ENCODE measurements at regions not wholly inside any gene's neighbourhood (a gene's known extent, or its start where the extent isn't known, plus 50 kb on each side); places are given as distances from the start of the nearest gene placed in this dataset.

DNA sequence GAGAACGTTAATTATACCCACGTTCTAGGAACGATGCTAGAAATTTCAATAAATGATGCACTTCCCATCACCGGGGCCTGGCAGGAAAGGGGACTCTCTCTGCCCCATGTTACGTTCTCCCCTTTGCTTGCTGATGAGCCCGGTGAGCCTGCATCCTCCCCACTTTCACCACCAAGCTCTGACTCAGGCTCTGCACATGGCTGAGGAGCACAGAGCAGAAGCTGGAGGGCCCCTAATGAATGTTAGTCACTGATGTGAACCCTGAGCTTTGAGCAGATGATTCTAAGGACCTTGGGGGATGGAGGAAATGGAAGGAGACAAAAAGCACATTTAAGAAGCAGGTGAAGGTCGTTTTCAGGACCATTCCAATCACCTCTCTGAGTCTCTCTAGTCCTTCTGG, 468.2 kb upstream of the ARID1B start:
- Mint-ChIP-seq H3K4me3 (no peak overlapping the region), H3K9me3 (peaks cover 5% of the 10 kb centered on the region; the same call in 1 of the 2 replicates), H3K4me1 (ENCODE audit: low read depth) (no peaks in the 10 kb centered on the region), H3K27ac (no peak overlapping the region), H3K36me3 (ENCODE audit: low read depth) (no peaks in the 10 kb centered on the region), H3K27me3 (ENCODE audit: insufficient read depth) (peaks cover under 1% of the 10 kb centered on the region)
- DNase-seq, result no peak
- TF ChIP-seq, protein P1, sequence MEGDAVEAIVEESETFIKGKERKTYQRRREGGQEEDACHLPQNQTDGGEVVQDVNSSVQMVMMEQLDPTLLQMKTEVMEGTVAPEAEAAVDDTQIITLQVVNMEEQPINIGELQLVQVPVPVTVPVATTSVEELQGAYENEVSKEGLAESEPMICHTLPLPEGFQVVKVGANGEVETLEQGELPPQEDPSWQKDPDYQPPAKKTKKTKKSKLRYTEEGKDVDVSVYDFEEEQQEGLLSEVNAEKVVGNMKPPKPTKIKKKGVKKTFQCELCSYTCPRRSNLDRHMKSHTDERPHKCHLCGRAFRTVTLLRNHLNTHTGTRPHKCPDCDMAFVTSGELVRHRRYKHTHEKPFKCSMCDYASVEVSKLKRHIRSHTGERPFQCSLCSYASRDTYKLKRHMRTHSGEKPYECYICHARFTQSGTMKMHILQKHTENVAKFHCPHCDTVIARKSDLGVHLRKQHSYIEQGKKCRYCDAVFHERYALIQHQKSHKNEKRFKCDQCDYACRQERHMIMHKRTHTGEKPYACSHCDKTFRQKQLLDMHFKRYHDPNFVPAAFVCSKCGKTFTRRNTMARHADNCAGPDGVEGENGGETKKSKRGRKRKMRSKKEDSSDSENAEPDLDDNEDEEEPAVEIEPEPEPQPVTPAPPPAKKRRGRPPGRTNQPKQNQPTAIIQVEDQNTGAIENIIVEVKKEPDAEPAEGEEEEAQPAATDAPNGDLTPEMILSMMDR (IDR thresholded peaks at IDR 0.05), result no peak

DNA sequence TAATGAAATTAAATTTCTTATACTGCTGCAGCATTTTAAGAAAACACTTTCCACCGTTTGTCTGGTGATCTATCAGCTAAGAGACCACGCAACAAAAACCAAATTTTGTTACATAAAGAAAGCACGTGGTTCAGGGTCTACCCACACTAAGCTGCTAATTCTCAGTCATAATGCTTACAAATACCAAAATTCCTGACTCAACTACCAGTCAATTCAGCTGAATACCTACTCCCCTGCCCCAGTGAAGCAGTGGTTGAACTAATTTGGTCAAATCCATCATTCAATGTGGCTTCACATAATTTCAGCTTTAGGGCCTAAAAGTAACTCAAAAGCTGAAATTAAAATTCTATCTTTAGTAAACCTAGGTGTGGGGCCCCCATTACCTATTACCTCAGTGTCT, 468.6 kb upstream of the ARID1B start:
- Mint-ChIP-seq H3K36me3 (ENCODE audit: low read depth) (no peaks in the 10 kb centered on the region), H3K27ac (no peak overlapping the region), H3K4me3 (no peak overlapping the region), H3K27me3 (ENCODE audit: insufficient read depth) (no peaks in the 10 kb centered on the region; the same call in 1 of the 2 replicates), H3K4me1 (ENCODE audit: low read depth) (no peaks in the 10 kb centered on the region), H3K9me3 (peaks cover 5% of the 10 kb centered on the region; the same call in 1 of the 2 replicates)
- no peak for DNase-seq
- TF ChIP-seq, protein P1 (IDR thresholded peaks at IDR 0.05), result no peak

DNA sequence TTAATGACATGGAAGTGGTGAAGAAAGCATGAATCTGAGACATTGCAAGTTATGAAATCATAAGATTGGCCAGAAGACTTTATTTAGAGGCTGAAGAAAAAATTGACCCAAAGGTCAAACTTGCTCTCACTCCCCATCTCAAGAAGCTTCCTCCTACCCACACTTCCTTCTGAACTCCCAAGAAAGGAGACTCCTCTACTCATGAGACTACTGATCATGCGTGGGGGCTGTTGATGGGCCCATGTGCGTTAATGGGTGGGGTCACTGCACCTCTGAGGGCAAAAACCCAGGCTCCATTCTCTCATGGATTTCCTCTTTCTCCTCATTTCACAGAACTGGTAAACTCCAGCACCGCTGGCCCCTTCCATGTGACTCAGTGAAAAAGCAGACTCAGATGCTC, 470.6 kb upstream of the ARID1B start:
- Mint-ChIP-seq H3K9me3 (peaks cover 5% of the 10 kb centered on the region; the same call in 1 of the 2 replicates), H3K27ac (no peak overlapping the region)
- DNase-seq, result no peak

DNA sequence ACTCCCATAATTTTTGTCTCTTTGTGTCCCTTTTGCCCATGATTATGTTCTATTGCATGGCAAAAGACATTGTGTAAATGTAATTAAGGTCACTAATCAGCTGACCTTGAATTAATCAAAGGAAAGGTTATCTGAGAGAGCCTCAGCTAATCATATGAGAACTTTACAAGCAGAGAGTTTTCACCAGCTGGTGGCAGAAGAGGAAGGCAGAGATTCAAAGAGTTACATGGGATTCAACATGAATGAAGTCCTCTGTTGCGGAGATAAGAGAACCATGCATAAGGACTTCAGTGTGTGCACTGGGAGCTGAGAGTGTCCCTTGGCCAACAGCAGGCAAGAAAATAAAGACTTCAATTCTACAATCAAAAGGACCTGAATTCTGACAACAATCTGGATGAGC, 494.1 kb upstream of the ARID1B start:
- Mint-ChIP-seq H3K27ac (no peak overlapping the region), H3K27me3 (ENCODE audit: insufficient read depth) (peaks cover 1% of the 10 kb centered on the region; the same call in 1 of the 2 replicates), H3K9me3 (peaks cover 4% of the 10 kb centered on the region; the same call in 1 of the 2 replicates), H3K4me3 (no peak overlapping the region), H3K36me3 (ENCODE audit: low read depth) (no peaks in the 10 kb centered on the region), H3K4me1 (ENCODE audit: low read depth) (no peaks in the 10 kb centered on the region)
- TF ChIP-seq, protein P1 (IDR thresholded peaks at IDR 0.05), result no peak
- DNase-seq, result no peak

More for the DNA sequence above, 470.6 kb upstream of the ARID1B start:
- no peaks in the 10 kb centered on the region for H3K36me3 Mint-ChIP-seq (ENCODE audit: low read depth)
- no peak overlapping the region for H3K4me3 Mint-ChIP-seq
- TF ChIP-seq, protein P1 (IDR thresholded peaks at IDR 0.05), result no peak
- H3K27me3 Mint-ChIP-seq (ENCODE audit: insufficient read depth), result no peaks in the 10 kb centered on the region; the same call in 1 of the 2 replicates
- H3K4me1 Mint-ChIP-seq (ENCODE audit: low read depth), result no peaks in the 10 kb centered on the region

DNA sequence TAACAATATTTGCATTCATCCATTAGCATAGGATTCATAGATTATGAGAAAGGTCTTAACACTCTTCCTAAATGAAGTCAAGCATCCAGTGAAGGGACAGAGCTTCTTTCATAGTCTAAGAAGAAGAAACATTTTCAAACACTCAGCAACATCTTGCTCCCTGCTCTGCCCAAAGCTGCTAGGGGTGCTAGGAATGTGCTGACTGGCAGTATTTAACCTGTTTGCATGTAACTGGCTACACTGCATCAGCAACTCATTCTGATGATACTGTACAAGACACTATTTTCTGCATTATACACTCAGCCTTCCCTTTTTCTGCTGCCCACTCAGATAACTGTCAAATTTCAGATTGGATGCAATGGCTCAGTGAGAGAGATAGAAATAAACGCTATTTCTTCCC, 495.1 kb upstream of the ARID1B start:
- Mint-ChIP-seq H3K27ac (no peak overlapping the region), H3K4me1 (ENCODE audit: low read depth) (no peaks in the 10 kb centered on the region), H3K27me3 (ENCODE audit: insufficient read depth) (peaks cover 1% of the 10 kb centered on the region; the same call in 1 of the 2 replicates), H3K9me3 (peaks cover 4% of the 10 kb centered on the region; the same call in 1 of the 2 replicates), H3K36me3 (ENCODE audit: low read depth) (no peaks in the 10 kb centered on the region), H3K4me3 (no peak overlapping the region)
- DNase-seq, result no peak
- TF ChIP-seq, protein P1 (IDR thresholded peaks at IDR 0.05), result no peak

DNA sequence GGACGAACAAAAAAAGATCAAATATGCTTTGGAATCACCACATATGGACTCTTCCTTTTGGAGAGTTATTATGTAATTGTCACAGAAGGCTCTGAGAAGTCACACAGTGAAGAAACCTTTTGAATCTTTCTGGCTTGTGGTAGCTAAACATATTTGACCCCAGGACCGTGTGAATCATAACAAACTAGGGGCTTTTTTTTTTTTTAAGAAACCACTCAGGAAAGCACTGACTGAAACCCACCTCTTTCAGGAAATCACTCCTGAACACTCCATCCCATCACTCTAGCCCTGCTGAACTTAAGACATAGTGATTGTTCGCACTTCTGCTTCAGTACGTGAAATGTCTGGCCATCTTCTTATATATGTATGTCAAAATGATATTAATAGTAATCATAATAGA, 495.9 kb upstream of the ARID1B start:
- H3K4me1 Mint-ChIP-seq (ENCODE audit: low read depth), result no peaks in the 10 kb centered on the region
- no peak overlapping the region for H3K4me3 Mint-ChIP-seq
- no peak for DNase-seq
- H3K27ac Mint-ChIP-seq, result no peak overlapping the region
- no peaks in the 10 kb centered on the region for H3K36me3 Mint-ChIP-seq (ENCODE audit: low read depth)
- H3K27me3 Mint-ChIP-seq (ENCODE audit: insufficient read depth), result peaks cover 1% of the 10 kb centered on the region
- TF ChIP-seq, protein P1 (IDR thresholded peaks at IDR 0.05), result no peak
- H3K9me3 Mint-ChIP-seq, result no peaks in the 10 kb centered on the region

Data from HFFc6 (cell line).